Stimulated activated CD4-positive, alpha-beta T cell treated with anti-CD3 and anti-CD28 coated beads, Interleukin-15, amount 100 ng/mL, for 24 hours (primary cell): ENCODE measurements at regions not wholly inside any gene's neighbourhood (a gene's known extent, or its start where the extent isn't known, plus 50 kb on each side); places are given as distances from the start of the nearest gene placed in this dataset.
"Not testable (repeated sequence)": the region's sequence is repeated elsewhere in the genome, so short reads cannot be mapped to it uniquely, and the experiment has no call there.

Experiments
- DNase-seq: peaks from one replicate; pipeline ENCODE4 v3.0.0-alpha.2; 2020

DNA sequence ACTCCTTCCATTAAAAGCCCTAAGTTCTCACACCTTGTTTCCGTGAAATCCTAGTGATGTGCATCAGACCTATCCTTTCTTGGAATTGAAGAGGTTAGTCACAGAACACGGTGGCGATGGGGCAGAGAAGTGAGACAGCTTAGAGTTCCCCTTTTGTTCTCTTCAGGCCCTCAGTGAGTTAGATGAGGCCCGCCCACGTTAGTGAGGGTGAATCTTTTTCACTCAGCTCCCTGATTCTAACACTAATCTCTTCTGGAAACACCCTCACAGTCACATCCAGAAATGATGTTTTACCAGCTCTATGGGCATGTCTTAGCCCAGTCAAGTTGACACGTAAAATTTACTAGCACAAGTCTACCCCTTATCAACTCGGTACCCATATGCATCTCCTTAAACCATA is 172.7 kb upstream of the NOX3 start:
- peak; percentile 63 for DNase-seq

DNA sequence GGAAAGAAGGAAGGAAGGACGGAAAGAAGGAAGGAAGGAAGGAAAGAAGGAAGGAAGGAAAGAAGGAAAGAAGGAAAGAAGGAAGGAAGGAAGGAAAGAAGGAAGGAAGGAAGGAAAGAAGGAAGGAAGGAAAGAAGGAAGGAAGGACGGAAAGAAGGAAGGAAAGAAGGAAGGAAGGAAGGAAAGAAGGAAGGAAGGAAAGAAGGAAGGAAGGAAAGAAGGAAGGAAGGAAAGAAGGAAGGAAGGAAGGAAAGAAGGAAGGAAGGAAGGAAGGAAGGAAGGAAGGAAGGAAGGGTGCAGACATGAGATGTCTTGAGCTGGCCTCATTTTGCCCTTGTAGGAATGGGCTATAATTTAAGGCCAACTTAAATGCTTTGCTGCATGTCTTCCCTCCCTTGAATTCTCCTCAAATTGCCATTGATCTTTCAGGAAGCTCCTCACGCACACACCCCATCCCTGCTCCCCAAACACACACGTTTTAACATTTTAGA is 172.1 kb upstream of the NOX3 start:
- not testable (repeated sequence) for DNase-seq

GRCh38 chr6:155623450-155624178 is 168.0 kb upstream of the NOX3 start:
- no peak for DNase-seq

- DNase-seq, result no peak
These were observed 159.0 kb upstream of the NOX3 start for GRCh38 chr6:155614606-155615005.

GRCh38 chr6:155611742-155612141 is 156.1 kb upstream of the NOX3 start:
- DNase-seq, result no peak

DNA sequence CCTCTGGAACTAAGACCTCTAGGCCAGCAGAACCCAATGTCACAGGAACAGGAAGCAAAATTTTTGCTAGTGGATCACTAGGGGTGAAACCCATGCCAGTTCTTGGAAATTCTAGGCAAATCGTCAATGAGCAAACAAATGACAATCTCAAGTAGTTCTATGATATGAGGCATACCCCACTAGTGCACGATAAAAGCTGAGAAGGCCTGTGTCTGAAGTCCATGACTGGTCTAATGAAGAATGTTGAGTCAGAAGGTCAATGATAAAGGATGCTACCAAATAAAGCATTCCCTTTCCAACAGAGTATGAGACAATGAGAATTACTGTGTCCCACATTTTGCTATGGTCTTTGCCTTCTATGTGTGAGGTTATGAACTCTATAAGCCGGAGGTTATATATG is 149.4 kb upstream of the NOX3 start:
- DNase-seq, result no peak

- DNase-seq, result no peak
These were observed 143.9 kb upstream of the NOX3 start for GRCh38 chr6:155599561-155599960.

DNA sequence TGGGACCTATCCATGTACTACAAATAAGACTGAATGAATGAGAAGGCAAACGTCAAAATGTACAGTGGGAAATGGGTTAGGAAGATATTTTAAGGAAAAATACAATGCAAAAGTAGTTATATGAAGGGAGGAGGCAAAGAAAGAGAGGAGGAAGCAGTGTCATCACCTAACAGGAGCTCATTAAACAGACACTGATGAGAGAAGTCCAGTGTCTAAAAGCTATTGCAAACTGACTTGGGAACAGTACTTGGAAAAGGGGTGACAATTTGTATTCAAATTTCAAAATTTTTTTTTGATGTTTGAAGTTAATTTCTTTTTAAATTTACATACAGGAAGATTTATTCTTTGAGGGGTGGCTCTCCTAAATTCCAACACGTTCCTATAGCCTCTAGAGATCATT is 143.5 kb upstream of the NOX3 start:
- no peak for DNase-seq

DNA sequence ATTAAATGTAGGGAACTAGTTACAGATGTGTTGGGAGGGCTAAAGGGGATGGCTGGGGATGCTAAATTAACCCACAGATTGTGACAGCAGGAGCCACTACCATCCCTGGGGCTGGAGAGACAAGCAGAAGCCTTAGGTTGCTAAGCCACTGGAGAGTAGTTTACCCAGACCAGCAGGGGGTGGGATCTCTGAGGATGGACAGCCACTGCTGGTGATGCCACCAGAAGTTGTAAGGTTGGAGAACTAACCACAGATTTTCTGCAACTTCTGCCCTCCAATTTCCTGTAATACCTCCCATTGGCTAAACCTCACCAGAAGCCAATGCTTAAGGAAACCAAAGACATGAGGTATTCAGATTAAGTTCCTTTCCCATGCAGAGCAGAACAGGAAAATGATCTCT is 139.6 kb upstream of the NOX3 start:
- no peak for DNase-seq

DNA sequence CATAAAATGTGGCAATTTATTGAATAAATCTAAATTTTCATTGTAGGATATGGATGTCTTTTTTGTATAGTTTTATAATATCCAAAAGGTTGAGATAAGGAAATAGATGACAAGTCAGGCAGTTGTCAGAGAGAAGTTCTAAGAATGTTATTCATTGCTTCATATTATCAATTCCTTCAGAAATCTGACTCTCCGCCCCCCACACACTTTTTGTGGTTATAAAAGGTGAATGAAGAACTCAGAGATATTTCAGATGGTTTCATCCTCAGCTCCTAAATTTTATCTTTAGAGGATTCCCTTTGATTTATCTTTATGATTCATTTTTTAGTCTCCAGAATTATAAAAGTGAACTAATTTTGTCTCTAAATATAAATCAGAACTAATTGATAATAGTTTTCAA is 136.1 kb upstream of the NOX3 start:
- no peak for DNase-seq

DNA sequence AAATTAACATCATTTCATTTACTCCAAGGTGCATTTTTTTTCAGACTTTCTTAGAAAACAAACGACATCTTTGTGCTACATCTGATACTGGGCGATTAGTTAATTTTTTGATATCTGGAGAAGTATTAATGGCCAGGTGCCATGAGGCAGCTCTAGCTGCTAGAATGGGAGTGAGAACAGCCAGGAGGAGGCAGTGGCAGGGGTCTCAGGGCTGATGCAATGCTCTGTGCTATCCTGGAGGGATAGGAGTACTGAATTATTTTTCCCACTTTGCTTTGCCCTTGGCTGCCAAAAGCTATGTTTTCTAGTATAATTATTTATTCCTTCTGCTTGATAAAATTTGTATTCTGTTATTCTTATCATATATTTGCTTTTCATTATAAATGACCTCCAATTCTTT is 133.6 kb upstream of the NOX3 start:
- no peak for DNase-seq

GRCh38 chr6:155587817-155588216 is 132.2 kb upstream of the NOX3 start:
- no peak for DNase-seq

DNA sequence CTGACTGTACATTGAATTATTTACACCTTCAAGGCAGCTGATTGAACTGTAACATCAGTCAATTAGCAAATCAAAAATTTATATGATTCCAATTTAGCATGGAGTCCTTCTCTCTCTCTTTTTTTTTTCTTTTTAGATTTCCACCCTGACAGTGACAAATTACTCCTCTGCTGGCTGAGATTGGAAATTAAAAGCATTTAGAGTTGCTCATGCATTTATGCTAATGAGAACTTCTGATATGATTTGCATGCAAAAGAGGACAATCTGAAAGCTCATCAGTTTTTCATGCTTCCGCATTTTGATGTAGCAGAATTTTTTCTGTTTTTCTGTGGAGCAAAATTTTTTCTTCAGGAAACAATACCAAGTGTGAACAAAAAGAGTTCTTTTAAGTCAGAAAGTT is 130.5 kb upstream of the NOX3 start:
- no peak for DNase-seq

GRCh38 chr6:155584006-155584405 is 128.4 kb upstream of the NOX3 start:
- no peak for DNase-seq

GRCh38 chr6:155582016-155582991 is 126.7 kb upstream of the NOX3 start:
- DNase-seq, result no peak

GRCh38 chr6:155580904-155581303 is 125.3 kb upstream of the NOX3 start:
- no peak for DNase-seq

DNA sequence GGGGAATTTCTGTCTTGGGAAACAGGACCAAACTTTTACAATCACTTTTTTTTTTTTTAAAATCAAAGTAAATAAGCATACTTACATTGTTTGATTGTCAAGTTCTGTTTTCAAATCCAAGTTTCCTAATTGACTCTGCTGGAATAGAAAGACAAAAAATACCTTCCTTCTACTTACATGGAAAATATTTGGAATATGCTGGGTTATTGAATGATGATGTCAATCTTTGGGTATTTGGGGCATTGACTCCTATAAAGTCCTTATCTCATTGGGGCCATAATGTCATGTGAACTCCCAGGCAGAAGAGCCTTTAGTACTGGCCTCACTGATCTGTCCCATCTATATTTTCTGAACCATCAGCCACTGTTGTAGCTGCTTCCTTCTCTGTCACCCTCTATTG is 122.6 kb upstream of the NOX3 start:
- DNase-seq, result no peak

DNA sequence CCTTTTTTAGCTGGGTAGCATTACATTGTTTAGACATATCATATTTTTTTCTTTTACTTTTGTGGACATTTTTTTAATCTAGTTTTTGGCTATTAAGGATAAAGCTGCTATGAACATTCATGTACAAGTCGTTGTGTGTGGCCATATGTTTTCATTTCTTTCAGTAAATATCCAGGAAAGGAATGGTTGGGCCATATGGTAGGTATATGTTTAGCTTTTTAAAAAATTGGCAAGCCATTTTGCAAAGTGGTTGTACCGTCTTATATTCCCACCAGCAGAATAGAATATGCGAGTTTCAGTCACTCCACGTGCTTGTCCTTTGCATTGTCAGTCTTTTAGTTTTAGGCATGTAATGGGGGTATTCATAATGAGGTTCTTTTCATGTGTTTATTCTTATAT is 106.3 kb upstream of the NOX3 start:
- DNase-seq, result no peak

GRCh38 chr6:155561257-155561965 is 105.8 kb upstream of the NOX3 start:
- DNase-seq, result no peak

GRCh38 chr6:155549928-155550327 is 94.3 kb upstream of the NOX3 start:
- DNase-seq, result no peak

- no peak for DNase-seq
These were observed 93.6 kb upstream of the NOX3 start for GRCh38 chr6:155549028-155549798.

DNA sequence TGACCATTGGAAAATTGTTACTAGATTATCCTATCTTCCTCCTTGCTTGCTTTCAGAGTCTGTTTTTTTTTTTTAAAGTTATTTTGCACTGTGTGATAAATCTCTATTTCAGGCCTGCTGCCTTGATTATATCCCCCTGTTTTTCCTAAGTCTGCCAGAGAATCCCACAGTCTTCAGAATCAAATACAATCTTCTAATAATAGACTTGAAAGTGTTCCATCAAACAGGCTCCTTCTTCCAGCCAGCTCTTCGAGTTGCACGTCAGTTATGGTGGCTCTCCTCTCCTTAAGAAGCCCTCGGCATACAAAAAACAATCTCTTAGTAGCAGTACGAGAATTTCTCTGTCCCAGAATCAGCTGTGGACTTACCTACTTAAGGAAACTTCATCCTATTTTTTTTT is 92.9 kb upstream of the NOX3 start:
- no peak for DNase-seq

- DNase-seq, result no peak
These were observed 89.0 kb upstream of the NOX3 start for GRCh38 chr6:155544677-155545076.
